GM19023 (cell line): ENCODE measurements at regions not wholly inside any gene's neighbourhood (a gene's known extent, or its start where the extent isn't known, plus 50 kb on each side); places are given as distances from the start of the nearest gene placed in this dataset.
"Not testable (repeated sequence)": the region's sequence is repeated elsewhere in the genome, so short reads cannot be mapped to it uniquely, and the experiment has no call there.

ENCODE experiments used
- ATAC-seq: cut with Tn5 transposase; IDR thresholded peaks from one replicate; pipeline ENCODE4 v1.9.1; 2021; ENCODE audit warnings: mild to moderate bottlenecking, moderate library complexity; ENCODE audit not compliant: unreplicated experiment

DNA sequence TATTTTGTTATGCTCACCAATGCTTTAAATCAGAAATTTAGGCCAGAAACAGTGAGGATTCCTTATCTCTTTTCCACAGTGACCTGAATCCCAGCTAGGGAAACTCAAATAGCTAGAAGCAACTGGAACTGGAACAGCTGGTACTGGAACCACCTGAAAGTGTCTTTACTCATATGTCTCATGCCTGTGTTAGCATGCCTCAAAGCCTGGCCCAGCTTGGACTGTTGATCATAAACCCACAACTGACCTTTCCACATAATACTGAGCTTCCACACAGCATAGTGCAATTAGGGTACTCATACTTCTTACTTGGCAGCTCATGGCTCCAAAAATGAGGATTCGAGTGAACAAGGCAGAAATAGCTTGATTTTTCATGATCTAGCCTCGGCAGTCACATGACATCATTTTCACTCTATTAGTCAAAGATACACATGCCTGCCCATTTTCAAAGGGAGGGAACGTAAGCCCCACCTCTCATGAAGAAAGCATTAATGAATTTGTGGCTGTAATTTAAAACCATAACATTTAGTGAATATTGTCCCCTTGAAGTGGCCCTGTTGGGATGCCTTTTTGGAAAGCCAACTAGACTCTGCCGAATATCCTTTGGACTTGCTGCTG is 80.8 kb upstream of the ACSL1 start:
- no peak for ATAC-seq

GRCh38 chr4:184907216-184907615 is 81.4 kb upstream of the ACSL1 start:
- no peak for ATAC-seq

- no peak for ATAC-seq
Measured at GRCh38 chr4:184907810-184908209, 82.0 kb upstream of the ACSL1 start.

- no peak for ATAC-seq
Measured at GRCh38 chr4:184911310-184911709, 85.5 kb upstream of the ACSL1 start.

GRCh38 chr4:184913356-184914143 is 87.8 kb upstream of the ACSL1 start:
- ATAC-seq: no peak

GRCh38 chr4:184918799-184919198 is 93.0 kb upstream of the ACSL1 start:
- ATAC-seq: not testable (repeated sequence)

DNA sequence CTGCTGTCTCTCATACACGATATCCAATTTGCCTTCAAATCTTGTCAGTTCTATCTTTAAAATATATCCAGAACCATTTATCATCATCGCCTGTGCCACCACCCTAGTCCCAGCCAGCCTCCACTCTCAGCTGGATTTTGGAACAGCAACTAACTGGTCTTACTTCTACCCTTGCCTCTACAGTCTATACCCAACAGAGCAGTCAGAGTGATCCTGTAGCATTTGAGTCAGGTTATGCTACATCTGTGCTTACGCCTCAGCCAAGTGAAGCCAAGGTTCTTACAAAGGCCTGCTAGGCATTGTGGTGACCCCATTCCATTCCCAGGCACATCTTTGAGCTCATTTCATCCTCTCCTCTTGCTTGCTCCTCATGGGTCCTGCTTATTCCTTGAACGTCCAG is 95.7 kb upstream of the ACSL1 start:
- no peak for ATAC-seq

DNA sequence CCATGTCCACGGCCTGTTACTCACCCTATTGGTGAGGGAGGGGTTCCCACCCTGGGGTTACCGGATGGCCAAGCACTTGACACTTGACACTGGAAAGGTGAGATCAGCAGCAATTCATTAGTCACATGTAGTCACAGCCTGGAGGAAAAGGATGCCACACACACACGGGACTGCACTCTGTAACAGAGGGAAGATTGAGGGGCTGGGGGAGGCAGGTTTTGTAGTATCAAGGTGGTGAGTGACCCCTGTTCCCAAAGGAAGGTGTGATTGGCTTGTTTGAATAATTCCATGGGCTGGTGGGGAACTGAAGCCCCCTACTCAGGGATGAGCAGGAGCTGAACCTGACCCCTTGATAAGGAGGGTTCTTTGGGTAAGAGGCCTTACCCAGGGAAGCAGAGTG is 96.0 kb upstream of the HELT start:
- no peak for ATAC-seq

GRCh38 chr4:184924516-184924915 is 93.8 kb upstream of the HELT start:
- no peak for ATAC-seq

DNA sequence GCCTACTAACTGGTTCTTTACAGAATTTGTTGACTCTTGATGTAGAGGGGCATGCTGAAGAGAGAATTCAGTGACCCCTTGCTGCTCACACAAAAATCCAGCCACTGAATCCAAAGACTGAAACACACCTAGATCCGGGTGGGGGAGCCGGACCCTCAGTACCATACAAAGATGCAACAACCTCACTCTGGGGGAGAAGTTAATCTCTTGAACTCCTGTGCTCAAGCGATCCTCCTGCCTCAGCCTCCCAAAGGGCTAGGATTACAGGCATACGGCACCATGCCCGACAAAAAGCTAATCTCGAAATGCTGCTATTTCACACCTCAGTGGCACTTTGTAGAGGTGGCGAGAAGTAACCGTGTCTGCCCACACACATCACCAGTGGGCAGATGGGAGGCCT is 88.8 kb upstream of the HELT start:
- ATAC-seq: no peak

- no peak for ATAC-seq
Measured at GRCh38 chr4:184930026-184930425, 88.3 kb upstream of the HELT start.

GRCh38 chr4:184932343-184932742 is 85.9 kb upstream of the HELT start:
- ATAC-seq: no peak

DNA sequence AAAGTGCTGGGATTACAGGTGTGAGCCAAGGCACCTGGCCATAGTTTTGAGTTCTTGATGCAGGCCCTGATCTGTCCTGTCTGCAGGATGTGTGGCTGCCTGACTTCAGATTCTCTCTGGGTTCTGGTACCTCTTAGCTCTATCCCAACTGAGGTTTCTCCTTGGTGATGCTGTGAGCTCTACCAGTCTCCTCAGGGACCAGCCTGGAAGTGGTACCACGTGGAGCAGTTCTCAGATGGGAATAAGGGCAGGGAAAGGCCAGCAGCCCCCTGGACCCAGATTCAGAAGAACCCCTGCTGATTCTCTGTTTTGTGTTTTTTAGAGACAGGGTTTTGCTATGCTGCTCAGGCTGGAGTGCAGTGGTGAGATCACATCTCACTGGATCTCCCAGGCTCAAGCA is 85.0 kb upstream of the HELT start:
- no peak for ATAC-seq

- ATAC-seq: no peak
Measured at GRCh38 chr4:184934184-184934583, 84.1 kb upstream of the HELT start.

- no peak for ATAC-seq
Measured at GRCh38 chr4:184934961-184935360, 83.3 kb upstream of the HELT start.

DNA sequence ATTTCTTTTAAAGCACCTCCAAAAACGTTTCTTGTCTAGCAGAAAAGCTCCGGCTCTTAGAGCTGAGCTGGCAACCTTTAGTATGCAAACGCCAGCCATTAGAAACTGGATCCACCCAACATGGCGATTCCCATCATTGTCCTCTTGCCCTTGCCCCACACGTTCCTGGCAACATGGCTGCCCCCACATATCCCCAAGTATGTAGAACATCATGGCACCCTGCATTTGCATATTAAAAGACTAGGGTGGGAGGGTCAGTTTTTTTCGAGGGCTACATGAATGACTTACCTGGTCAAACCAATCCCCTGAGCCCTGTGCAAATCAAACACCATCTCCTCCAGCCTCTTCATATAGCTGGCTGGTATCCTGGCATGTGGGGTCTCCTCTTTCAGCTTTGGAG is 82.2 kb upstream of the HELT start:
- no peak for ATAC-seq

DNA sequence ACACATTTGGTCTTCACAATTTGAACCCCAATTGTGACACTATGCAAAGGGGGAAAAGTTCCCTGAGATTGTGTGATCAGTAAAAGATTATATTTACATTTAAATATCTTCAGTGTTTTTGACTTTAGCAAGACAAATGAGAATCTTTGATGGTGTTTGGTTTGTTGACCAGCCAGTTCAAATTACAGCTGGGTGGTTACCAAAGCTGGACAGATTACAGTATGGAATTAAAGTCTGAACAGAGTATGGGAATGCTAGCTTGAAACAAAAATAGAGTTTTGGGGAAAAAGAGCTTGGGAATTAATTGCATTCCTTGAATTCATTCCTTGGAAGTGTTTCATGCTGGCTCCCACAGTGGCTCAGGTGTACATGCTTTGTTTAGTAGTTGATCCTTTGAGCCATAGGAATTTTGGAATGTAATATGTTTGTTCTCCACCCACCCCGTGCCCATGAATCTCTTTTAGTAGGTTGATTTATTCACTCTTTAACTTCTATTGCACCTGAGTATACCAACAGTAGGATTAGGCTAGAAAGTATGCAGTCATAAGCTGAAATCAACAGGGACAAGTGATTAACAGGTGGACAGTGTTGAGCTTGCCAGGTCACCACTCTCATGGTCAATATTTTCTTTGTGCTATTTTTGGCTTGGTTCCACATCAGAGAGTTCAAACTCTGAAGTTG is 81.1 kb upstream of the HELT start:
- no peak for ATAC-seq

- ATAC-seq: no peak
Measured at GRCh38 chr4:184937745-184938144, 80.5 kb upstream of the HELT start.

- no peak for ATAC-seq
Measured at GRCh38 chr4:184938871-184939270, 79.4 kb upstream of the HELT start.

- ATAC-seq: no peak
Measured at GRCh38 chr4:184939978-184940377, 78.3 kb upstream of the HELT start.

- ATAC-seq: no peak
Measured at GRCh38 chr4:184940500-184940899, 77.8 kb upstream of the HELT start.
